Skin epidermis (tissue), 12 donors: ENCODE measurements at regions not wholly inside any gene's neighbourhood (a gene's known extent, or its start where the extent isn't known, plus 50 kb on each side); places are given as distances from the start of the nearest gene placed in this dataset.
"Not testable (repeated sequence)": the region's sequence is repeated elsewhere in the genome, so short reads cannot be mapped to it uniquely, and the experiment has no call there.

Experiments used
- H3K27ac ChIP-seq, 21 experiments: fragments of 200-600 bp; sonication (generic) in 11 of 21; one replicate each; pipeline ENCODE4 v1.5.0; 2020; ENCODE audit warnings: mild to moderate bottlenecking in 3 of 21, inconsistent platforms in 2 of 21, moderate library complexity in 2 of 21
- H3K4me3 ChIP-seq, 7 experiments: fragments of 200-600 bp; sonication (generic) in 2 of 7; one replicate each; pipeline ENCODE4 v1.5.0; 2020; ENCODE audit warnings: inconsistent platforms in 2 of 7, mild to moderate bottlenecking in 2 of 7, moderate library complexity in 1 of 7

DNA sequence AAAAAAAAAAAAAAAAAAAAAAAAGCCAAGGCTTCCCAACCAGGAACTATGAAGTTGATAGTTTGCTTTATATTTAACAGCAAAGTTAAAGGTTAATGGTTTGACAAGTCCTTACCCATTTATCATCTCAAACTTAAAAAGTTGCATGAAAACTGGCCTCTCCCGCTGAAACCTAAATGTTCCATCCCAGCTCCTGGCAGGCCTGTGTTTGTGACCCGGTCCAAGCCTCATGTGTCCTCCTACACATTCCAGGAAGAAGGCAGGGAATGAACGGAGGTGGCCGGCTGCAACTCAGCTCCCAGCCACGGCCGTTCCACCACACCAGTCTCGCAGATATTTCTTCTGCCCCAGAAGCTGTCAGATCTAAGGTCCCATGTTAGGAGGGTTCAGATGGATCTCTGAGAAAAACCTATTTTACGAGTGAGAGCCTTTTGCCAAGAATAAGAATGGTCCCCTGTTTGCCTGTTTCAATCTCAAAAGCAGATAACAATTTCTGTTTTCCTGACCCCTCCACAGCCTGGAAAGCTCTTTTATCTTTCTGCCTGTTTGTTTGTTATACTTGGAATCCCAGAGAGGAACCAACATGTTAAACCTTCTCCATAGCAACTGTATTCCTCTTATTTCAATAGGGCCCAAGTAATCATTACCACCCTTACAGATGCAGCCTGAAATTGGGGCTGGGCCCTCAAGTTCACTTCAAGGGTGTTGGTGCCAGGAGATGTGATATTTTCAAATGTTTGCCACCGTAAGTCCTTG is 56.5 kb downstream of the KCTD12 start:
- no peak overlapping the region for H3K4me3 ChIP-seq

DNA sequence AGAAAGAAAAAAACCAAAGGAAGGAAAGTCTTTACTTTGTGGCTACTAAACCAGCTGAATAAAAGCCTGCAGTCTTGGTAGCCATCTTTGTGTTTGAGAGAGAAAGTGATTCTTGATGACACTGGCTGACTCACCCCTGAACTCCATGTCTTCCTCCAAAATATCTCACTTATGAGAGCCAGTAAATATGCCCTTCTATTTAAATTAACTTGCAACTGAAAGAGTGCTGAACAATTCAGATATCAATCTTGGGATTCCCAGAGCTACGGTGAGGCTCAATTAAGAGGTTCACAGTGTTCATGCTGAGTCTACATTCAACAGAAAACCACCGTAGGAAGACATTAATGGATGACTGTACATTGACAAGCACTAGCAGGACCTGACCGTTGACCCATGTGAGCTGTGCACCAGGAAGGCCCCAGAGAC is 57.9 kb downstream of the KCTD12 start:
- no peak overlapping the region for H3K4me3 ChIP-seq
- no peak overlapping the region for H3K27ac ChIP-seq

More for the DNA sequence above, 56.5 kb downstream of the KCTD12 start:
- peak overlapping the region in 3 of 21 experiments; percentile 11 to 49 (median 40) for H3K27ac ChIP-seq

DNA sequence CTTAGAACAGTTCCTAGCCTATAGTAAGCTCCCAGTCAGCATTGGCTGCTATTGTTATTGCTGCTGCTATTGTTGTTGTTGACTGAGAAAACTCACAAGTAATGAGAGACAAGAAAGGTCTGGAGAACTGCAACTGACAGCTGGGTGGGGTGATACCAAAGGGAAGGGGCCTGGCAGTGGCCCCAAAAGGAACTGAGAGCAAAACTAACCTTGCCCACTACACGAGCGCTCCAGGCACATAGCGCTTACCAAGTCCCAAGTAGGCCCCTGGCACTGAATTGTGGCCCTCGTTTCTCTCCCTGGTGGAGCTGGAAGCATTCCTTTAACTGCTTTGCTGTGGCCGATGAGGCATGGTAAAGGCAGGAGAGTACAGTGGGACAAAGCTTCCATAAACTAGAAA is 59.7 kb downstream of the KCTD12 start:
- H3K4me3 ChIP-seq = no peak overlapping the region
- H3K27ac ChIP-seq = peak overlapping the region in 1 of 21 experiments; percentile 37

DNA sequence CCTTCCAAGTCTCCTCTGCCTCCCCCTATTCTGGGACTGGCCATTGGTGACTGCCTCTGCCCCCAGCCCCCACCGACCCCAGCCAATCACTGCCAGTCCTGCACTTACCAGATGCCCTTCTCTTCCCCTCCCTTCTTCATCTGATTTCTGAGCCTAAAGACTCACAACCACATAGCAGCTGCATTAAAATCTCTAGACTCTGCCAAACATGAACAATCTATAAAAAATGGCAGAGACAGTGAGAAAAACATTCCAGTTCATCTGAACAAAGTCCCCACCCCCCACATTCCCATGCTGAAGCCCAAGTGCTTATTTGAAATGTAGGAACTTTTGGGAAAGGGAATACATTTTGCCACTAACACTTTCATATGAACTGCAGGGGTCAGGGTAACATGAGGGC is 60.8 kb downstream of the KCTD12 start:
- Histone ChIP-seq H3K4me3 (no peak overlapping the region), H3K27ac (no peak overlapping the region)

DNA sequence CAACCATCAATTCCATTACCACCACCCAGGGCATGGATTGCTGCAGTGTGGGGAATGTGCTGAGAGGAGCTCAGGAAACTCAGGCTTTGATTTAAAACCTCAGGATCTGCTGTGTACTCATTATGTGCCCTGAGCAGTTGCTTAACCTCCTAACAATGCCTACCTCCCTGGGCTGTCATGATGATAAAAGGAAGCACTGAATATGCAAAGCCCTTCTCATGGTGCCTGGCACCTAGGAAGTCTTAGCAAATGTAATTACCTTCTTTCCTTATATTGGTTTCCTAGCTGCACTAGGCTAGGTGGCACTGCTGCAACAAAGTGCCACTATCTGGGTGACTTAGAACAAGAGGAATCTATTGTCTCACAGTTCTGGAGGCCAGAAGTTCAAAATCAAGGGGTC is 62.2 kb downstream of the KCTD12 start:
- Histone ChIP-seq H3K4me3 (no peak overlapping the region), H3K27ac (no peak overlapping the region)

DNA sequence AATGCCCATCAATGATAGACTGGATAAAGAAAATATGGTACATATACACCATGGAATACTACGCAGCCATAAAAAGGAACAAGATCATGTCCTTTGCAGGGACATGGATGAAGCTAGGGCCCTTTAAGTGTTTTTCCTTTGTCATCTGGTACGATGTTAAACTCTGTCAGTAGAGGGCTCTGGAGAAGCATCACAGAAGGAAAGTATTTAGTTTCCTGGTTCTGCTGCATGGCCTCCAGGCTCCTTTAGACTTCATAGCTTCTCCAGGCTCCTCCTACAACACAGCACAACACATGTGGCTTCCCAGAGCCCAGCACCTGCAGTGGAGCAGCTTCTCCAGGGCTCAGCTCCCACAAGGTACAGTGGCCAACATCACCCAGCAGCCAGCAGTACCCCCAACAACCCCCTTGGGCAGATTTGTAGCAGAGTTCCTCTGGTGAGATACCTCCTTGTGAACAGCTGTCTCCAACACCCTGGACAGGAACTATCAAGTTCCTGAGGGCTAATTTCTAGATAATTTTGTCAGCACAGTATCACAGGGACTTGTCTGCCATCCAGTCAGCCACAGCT is 63.4 kb downstream of the KCTD12 start:
- Histone ChIP-seq H3K27ac (no peak overlapping the region), H3K4me3 (no peak overlapping the region)

DNA sequence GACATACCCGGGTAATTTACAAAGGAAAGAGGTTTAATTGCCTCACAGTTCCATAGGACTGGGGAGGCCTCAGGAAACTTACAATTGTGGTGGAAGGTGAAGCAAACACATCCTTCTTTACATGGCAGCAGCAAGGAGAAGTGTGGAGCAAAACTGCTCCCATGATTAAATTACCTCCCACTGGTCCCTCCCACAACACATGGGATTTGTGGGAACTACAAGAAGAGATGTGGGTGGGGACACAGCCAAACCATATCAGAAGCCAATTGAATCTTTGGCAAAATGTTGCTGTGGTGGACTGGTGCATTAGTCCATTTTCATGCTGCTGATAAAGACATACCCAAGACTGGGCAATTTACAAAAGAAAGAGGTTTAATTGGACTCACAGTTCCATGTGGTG is 65.0 kb downstream of the KCTD12 start:
- peak overlapping the region in 6 of 21 experiments; percentile 19 to 57 (median 38) for H3K27ac ChIP-seq
- not testable (repeated sequence) for H3K4me3 ChIP-seq

DNA sequence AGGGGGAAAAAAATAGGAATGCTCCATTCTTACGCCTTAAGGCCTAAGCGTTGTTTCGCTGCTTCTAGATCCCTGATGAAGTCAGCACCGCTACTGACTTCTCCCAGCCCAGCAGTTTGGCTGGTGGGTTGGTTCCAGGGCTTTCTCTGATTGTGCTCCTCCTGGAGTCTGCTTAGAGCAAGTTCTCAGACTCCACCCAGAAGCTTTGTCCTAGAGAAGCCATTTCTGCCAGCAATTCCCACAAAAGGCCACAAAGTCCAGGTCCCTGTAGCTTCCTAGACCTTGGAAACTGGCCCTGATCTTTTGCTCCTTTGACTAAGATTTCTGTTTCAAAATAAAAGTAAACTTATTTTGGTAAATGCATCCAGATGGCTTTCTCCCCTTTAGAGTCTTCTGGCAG is 65.4 kb downstream of the KCTD12 start:
- peak overlapping the region in 7 of 21 experiments; percentile 19 to 57 (median 36) for H3K27ac ChIP-seq
- H3K4me3 ChIP-seq = no peak overlapping the region

DNA sequence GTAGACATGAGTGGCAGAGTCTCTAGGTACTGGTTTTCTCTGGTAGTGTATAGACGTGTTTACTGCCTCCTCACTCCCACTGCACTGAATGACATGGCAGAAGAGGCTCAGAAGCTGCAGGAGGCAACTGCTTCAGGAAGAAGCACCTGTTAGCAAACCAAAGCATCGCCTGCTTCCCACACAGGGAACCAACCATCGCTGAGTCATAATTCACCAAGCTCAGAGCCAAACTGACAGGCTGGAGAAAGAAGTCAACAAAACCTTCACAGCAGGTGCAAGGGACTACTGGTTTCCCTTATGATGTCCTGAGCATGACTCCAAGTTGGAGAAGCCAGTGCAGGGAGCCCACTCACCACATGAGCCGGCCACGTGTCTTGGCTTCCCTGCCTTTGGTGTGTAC is 69.8 kb downstream of the KCTD12 start:
- H3K27ac ChIP-seq = no peak overlapping the region
- no peak overlapping the region for H3K4me3 ChIP-seq

DNA sequence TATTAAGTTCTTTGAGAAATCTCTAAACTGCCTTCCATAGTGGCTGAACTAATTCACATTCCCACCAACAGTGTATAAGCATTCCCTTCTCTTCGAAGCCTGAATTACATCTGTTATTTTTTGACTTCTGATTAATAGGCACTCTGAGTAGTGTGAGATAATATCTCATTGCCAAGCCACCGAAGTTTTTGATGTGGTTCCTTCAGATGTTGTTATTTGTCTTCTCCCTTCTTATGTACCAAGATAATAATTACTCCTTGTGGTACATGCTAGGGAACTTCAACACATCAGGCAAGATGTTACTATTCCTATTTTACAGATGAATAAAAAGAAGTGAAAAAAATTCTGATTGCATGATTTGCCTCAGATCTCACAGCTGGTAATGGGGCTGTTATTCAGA is 70.9 kb downstream of the KCTD12 start:
- Histone ChIP-seq H3K27ac (no peak overlapping the region), H3K4me3 (no peak overlapping the region)

DNA sequence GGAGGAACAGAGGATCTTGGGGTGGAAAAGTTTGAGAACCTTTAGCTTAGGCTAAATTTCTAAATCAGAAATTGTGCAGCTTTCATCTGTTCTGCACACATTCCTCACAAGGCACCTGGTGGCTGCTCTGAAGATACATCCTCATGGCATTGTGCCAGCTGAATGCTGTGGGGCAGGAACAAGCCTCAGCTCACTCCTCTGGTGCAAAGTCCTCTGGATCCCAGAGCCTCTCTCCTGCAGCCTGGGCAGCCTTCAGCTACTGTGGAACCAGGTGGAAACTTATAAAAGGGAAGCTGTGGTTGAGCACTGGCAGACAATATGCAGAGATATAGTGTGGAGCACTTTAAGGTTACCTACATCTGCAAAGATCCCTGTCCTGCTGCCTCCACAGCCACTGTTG is 72.3 kb downstream of the KCTD12 start:
- peak overlapping the region in 9 of 21 experiments; percentile 7 to 77 (median 50) for H3K27ac ChIP-seq

DNA sequence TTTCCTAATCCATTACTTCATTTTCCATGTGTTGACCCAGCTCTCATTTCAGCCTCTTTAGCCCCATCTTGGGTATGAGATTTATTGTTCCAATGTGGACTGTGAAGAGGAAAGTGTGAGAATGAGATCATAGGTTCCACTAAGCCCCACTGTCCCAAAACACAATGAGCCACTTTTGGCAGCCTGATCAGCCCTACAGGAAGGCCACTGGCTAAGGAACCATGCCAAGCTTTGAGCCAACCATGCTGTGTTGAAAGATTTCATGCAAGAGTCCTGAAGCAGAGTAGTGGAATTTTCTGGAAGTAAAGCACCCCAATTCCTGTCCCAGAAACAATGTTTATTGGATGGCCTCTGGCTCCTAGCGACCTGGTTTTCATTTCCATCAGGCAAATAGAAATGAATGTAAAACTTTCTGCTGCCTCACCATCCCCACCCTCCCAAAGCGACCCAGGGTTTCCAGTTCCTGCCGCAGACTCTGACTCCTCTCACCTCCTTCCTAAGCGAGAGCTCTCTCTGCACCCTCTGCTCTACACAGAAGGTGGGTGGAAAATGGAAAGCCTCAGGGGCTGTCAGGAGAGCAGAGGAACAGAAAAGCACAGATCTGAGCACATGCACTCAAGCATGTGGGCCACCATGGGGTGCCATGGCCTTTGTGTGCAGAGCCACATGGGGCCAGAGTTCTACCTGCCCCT is 73.1 kb downstream of the KCTD12 start:
- H3K4me3 ChIP-seq = no peak overlapping the region

More for the DNA sequence above, 72.3 kb downstream of the KCTD12 start:
- no peak overlapping the region for H3K4me3 ChIP-seq

DNA sequence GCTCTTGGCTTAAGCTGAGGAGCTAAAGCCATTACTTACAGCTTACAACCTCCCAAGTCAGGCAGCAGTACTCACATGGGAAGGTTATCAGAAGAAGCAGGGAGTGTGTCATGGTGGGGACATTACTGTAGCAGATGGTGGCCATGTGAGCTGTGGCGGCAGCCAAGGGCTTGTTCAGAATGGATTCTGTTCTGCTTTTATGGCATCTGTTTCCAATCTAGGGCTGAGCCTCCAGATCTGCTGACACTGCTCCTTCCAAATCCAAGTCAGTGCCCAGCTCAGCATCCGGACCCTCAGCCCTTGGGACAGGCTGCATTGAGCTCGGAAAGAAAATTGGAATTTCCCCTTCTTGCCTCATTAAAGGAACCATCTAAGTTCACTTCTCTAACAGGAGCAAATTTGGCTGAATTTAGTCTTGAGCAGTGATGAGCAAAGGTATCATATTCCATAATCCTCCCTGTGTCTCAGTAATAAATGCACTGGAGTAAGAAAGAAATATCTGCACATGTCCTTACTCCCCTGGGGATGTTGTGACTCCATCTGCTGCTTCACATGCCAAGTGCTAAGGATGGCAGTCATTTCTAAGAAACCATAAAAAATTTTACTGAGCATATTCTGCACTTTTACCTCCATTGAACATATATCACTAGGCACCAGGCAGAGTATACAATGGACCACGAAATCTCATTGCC is 73.9 kb downstream of the KCTD12 start:
- Histone ChIP-seq H3K27ac (peak overlapping the region in 12 of 21 experiments; percentile 1 to 77 (median 38)), H3K4me3 (no peak overlapping the region)

More for the DNA sequence above, 73.1 kb downstream of the KCTD12 start:
- H3K27ac ChIP-seq = peak overlapping the region in 14 of 21 experiments; percentile 5 to 77 (median 50)

DNA sequence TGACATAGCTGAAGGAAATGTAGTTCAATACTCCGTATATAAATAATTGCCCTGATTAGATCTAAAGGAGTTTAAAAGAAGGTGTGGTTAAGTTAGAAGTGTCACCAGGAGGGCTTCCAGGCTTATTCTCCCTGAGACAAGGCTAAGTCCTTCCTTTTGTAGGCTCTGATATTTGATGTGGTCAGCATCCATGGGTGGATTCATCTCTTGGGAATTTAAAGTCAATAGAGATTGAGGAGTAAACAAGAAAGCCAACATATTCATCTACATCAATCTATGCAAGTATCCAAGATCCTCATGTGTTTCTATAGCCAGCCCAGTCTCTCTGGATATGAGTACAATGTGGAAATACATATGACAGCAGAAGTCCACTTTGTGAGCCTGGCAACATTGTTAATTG is 76.8 kb downstream of the KCTD12 start:
- no peak overlapping the region for H3K4me3 ChIP-seq
- no peak overlapping the region for H3K27ac ChIP-seq

DNA sequence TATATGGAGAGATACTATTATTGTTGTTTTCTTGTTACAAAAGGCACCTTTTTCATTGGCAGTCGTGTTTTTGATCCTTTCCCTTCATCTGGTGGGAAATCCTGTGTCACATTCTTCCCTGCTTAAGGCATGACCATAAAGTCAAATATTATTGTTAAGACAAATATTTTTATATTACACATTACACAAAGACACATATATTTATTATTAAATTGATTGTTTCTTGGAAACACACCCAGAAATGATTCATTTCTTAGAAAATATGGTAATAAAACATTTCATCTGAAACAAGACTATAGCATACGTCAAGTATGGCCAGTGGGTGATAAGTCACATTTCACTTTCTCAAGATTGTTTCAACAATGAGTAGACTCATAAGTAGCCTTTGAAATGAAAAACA is 77.3 kb downstream of the KCTD12 start:
- Histone ChIP-seq H3K27ac (no peak overlapping the region), H3K4me3 (no peak overlapping the region)

DNA sequence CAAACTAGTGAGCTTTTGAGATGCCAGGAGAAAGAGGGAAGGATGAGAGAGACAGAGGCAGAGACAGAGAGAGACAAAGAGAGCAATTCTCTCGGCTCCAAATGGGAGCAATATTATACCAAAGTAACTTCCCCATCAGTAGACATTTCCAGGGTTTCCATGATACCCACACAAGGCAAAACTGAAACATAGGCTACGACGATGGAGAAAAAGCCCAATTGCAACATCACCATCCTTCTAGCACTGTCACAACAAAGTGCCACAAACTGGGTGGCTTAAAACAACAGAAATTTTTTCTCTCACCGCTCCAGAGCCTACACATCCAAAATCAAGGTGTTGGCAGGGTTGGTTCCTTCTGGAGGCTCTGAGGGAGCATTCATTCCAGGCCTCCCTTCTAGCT is 81.4 kb downstream of the KCTD12 start:
- no peak overlapping the region for H3K27ac ChIP-seq
- H3K4me3 ChIP-seq = no peak overlapping the region

DNA sequence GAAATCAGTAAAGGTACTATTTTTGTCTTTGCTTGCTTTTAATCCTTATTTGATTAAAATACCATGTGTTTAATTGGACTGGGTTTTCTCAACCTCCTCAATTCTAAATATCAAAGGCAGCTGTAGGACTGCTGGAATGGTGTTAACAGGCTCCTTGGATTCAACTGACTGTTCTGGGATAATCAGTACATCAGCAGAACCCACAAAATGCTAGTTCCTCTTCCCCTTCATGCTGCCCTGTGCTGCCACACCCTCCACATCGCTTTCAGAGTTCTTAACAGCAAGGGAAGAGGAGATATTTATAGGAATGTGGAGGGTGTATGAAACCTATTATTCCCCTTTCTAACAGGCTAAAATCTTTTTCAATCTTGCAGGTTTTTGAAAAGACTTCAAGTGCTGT is 82.4 kb downstream of the KCTD12 start:
- H3K27ac ChIP-seq = no peak overlapping the region
- no peak overlapping the region for H3K4me3 ChIP-seq

DNA sequence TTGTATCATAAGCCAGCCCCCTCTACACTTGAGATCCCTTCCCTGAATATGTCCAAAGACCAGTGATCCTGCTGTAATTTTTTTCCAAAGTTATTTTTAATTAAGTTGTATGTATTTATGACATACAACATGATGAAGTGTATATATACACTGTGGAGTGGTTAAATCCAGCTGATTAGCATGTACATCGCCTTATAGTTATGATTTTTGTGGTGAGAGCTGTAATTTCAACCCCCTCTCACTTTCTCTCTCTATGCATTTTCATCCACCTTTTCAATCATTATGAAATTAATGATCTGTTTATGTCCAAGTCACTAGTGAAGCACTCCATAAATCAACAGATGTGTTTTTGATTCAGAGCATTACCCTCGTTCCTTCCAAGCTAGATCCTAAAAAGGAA is 85.3 kb downstream of the KCTD12 start:
- no peak overlapping the region for H3K27ac ChIP-seq
- H3K4me3 ChIP-seq = no peak overlapping the region

DNA sequence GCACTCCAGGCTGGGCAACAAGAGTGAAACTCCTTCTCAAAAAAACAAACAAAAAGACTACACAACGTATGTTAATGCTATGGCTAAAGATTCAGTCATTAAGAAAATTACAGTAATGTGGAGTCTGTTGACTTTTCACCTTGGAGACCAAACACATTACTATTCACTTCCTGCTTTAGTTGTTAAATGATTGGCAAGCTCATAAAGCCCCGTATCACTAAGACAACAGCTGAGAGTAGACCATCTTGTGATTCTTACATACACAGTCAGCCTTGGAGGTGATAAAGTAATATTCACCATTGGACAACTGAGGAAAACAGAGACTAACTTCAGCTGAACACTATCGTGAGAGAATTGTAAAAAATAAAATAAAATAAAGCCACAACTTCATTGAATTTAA is 86.5 kb downstream of the KCTD12 start:
- H3K27ac ChIP-seq = peak overlapping the region in 1 of 21 experiments; percentile 11
- H3K4me3 ChIP-seq = no peak overlapping the region

DNA sequence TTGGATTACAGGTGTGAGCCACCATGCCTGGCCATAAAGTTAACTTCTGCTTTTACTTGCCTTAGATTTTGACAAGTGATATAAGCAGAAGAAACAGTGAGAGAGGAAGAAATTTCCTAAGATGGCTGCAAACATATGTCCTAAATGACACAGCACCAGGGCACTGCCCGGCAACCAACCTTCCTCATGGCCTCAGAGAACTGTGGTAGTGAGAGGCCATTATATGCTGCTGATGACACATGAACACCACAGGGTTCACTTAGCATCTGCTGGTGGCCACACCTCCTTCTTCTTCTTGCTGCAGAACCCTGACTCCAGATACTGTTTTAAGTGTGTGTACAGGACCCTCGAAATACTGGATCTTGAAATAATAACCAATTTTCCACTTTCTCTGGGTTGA is 88.2 kb downstream of the KCTD12 start:
- H3K27ac ChIP-seq = no peak overlapping the region
- no peak overlapping the region for H3K4me3 ChIP-seq
